RWPE2 (cell line): ENCODE measurements at regions not wholly inside any gene's neighbourhood (a gene's known extent, or its start where the extent isn't known, plus 50 kb on each side); places are given as distances from the start of the nearest gene placed in this dataset.

Experiments used
- ATAC-seq: fragments of 200-7000 bp; cut with Tn5 transposase; 3 replicates; pipeline ENCODE4 v1.9.1; 2021; ENCODE audit warnings: low read depth
- DNase-seq: peaks from one replicate; pipeline ENCODE4 v3.0.0-alpha.2; 2020; ENCODE audit warnings: low spot score
- H3K27ac ChIP-seq: fragments of 450-650 bp; 2 replicates; pipeline ENCODE4 v1.5.1; 2017; ENCODE audit warnings: mild to moderate bottlenecking; ENCODE audit not compliant: poor library complexity, severe bottlenecking
- H3K27me3 ChIP-seq: fragments of 250-450 bp; sonication (Bioruptor Pico); 2 replicates; pipeline ENCODE4 v1.5.1; 2021; ENCODE audit warnings: mild to moderate bottlenecking, moderate library complexity; ENCODE audit not compliant: insufficient read depth, poor library complexity, severe bottlenecking
- H3K36me3 ChIP-seq: fragments of 250-450 bp; sonication (Bioruptor Pico); 2 replicates; pipeline ENCODE4 v1.5.1; 2020; ENCODE audit warnings: low read depth, mild to moderate bottlenecking, moderate library complexity
- H3K4me1 ChIP-seq: fragments of 250-450 bp; sonication (Bioruptor Pico); 2 replicates; pipeline ENCODE4 v1.5.1; 2021; ENCODE audit warnings: mild to moderate bottlenecking, moderate library complexity; ENCODE audit not compliant: insufficient read depth, poor library complexity, severe bottlenecking
- H3K4me3 ChIP-seq: fragments of 250-450 bp; sonication (Bioruptor Pico); 2 replicates; pipeline ENCODE4 v1.5.1; 2021; ENCODE audit warnings: mild to moderate bottlenecking, moderate library complexity; ENCODE audit not compliant: severe bottlenecking
- H3K9me3 ChIP-seq: fragments of 250-450 bp; sonication (Bioruptor Pico); 2 replicates; pipeline ENCODE4 v1.5.1; 2021; ENCODE audit warnings: mild to moderate bottlenecking, moderate library complexity; ENCODE audit not compliant: severe bottlenecking
- TF ChIP-seq, protein P1 (sequence below): fragments of 450-650 bp; IDR thresholded peaks from one replicate; pipeline ENCODE4 v1.5.1; 2017; ENCODE audit warnings: mild to moderate bottlenecking, moderate library complexity; ENCODE audit not compliant: poor library complexity, severe bottlenecking

DNA sequence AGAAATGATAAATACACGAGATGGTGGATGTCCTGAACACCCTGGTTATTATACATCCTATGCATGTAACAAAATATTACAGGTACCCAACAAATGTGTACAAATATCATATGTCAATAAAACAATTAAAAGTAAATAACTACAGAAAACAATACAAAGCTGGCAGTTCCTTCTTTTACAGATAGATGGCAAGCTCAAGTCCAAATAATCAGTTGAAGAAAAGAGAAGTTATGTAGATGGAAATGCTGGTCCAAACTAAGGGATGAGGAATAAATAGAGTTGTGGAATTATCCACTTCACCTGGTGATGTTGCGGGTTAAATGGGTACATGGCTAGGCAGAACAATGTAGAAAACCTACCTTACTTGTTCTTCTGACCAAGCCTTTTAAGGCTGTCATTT is 79.4 kb downstream of the PALM2AKAP2 start:
- ATAC-seq (no peak), DNase-seq (no peak)
- H3K4me1 ChIP-seq: no peaks in the 10 kb centered on the region
- TF ChIP-seq, protein P1, sequence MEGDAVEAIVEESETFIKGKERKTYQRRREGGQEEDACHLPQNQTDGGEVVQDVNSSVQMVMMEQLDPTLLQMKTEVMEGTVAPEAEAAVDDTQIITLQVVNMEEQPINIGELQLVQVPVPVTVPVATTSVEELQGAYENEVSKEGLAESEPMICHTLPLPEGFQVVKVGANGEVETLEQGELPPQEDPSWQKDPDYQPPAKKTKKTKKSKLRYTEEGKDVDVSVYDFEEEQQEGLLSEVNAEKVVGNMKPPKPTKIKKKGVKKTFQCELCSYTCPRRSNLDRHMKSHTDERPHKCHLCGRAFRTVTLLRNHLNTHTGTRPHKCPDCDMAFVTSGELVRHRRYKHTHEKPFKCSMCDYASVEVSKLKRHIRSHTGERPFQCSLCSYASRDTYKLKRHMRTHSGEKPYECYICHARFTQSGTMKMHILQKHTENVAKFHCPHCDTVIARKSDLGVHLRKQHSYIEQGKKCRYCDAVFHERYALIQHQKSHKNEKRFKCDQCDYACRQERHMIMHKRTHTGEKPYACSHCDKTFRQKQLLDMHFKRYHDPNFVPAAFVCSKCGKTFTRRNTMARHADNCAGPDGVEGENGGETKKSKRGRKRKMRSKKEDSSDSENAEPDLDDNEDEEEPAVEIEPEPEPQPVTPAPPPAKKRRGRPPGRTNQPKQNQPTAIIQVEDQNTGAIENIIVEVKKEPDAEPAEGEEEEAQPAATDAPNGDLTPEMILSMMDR: peak; percentile 34
- no peaks in the 10 kb centered on the region for H3K36me3 ChIP-seq
- H3K9me3 ChIP-seq: no peaks in the 10 kb centered on the region
- H3K27ac ChIP-seq: no peak overlapping the region
- H3K27me3 ChIP-seq: no peaks in the 10 kb centered on the region
- no peak overlapping the region for H3K4me3 ChIP-seq

DNA sequence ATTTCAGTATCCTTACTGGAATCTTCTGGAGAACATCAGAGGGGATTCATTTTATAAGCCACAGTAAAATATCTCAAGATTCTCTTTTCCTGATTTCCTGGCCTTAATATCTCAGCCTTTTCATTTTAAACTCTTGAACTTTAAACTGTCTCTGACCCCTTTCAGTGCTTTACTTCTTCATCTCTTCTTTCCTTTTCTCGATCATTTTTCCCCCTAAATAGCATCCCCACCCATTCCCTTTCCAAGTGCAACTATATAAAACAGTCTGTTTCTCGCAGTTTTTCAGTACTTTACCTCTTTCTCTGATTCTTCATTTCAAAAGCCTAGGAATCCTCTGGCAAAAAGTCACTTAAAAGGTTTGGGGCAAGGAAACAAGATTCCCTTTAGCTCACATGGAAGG is 80.5 kb downstream of the PALM2AKAP2 start:
- H3K36me3 ChIP-seq: no peaks in the 10 kb centered on the region
- H3K4me3 ChIP-seq: no peak overlapping the region

DNA sequence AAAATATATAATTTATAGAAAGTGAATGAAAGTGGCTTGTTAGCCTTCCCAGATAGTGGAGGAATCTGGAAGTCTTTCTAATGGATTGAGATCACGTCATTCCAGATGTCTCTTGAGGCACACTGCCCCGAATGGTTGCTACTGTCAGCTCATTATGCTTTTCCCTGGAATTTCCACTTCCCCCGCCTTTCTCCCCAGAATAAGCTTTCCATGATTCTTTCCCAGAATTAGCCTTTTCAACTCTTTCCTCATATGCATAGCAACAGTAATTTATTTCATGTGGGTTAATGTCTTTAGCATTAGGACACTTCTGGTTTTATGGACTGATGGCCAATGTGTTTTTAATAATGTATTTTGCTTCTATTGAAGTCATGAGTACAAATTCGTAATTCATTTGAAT is 81.5 kb downstream of the PALM2AKAP2 start:
- DNase-seq: no peak
- no peak for ATAC-seq
- H3K9me3 ChIP-seq: no peaks in the 10 kb centered on the region
- H3K36me3 ChIP-seq: no peaks in the 10 kb centered on the region
- no peaks in the 10 kb centered on the region for H3K4me1 ChIP-seq
- H3K27me3 ChIP-seq: no peaks in the 10 kb centered on the region
- no peak overlapping the region for H3K27ac ChIP-seq
- TF ChIP-seq, protein P1: no peak
- no peak overlapping the region for H3K4me3 ChIP-seq

More for the DNA sequence above, 80.5 kb downstream of the PALM2AKAP2 start:
- Histone ChIP-seq H3K27ac (no peak overlapping the region), H3K4me1 (no peaks in the 10 kb centered on the region), H3K9me3 (no peaks in the 10 kb centered on the region), H3K27me3 (no peaks in the 10 kb centered on the region)
- TF ChIP-seq, protein P1: no peak
- ATAC-seq (no peak), DNase-seq (no peak)

DNA sequence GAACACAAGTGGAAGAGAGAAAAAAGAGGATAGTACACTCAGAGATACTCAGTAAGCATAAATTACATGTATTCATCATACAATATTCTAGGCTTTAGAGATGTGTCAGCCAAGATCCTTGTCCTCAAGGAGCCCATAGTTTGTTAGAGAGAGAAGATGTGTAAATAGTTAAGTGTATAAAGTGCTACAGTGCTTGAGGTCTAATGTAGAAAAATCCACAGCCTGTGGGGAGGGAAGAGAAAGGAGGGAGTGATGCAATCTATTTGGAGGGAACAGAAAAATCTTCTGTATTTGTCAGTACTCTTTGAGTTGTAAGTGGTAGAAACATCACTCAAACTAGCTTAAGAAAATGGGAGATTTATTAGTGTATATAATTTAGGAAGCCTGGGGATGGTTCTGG is 81.9 kb downstream of the PALM2AKAP2 start:
- ATAC-seq (no peak), DNase-seq (no peak)
- TF ChIP-seq, protein P1: no peak
- Histone ChIP-seq H3K27me3 (no peaks in the 10 kb centered on the region), H3K36me3 (no peaks in the 10 kb centered on the region), H3K4me3 (no peak overlapping the region), H3K27ac (no peak overlapping the region), H3K9me3 (no peaks in the 10 kb centered on the region), H3K4me1 (no peaks in the 10 kb centered on the region)

DNA sequence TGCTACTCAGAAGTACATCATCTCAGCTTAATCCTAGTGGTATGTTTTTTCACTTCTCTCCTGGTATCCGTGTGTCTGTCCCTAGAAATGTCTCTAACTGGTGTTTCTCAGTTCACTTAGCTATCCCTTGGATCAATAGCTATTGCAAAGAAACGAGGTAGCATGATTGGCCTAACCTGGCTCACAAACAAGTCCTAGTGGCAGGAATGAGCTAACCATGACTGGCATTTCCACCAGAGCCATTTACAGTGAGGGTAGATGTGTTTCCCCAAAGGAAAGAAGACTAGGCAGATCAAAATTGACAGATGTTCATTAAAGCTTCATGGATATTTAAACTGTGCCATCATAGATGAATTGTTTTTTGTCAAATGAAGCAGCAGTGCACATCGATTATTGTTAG is 82.5 kb downstream of the PALM2AKAP2 start:
- DNase-seq (no peak), ATAC-seq (no peak)
- Histone ChIP-seq H3K9me3 (no peaks in the 10 kb centered on the region), H3K4me3 (no peak overlapping the region), H3K36me3 (no peaks in the 10 kb centered on the region), H3K27me3 (no peaks in the 10 kb centered on the region), H3K4me1 (no peaks in the 10 kb centered on the region), H3K27ac (no peak overlapping the region)
- TF ChIP-seq, protein P1: no peak
